IMR-90 (cell line): ENCODE measurements at regions not wholly inside any gene's neighbourhood (a gene's known extent, or its start where the extent isn't known, plus 50 kb on each side); places are given as distances from the start of the nearest gene placed in this dataset.

Source experiments
- ATAC-seq: fragments of 200-7000 bp; cut with Tn5 transposase; 2 replicates; pipeline ENCODE4 v1.9.1; 2020; ENCODE audit warnings: low read depth, mild to moderate bottlenecking, moderate library complexity
- BruUV-seq: library from RNA; stranded (reverse); fragments of 400-500 nt; replicated peaks from 2 replicates; lab custom pipeline; 2021; lab: Mats Ljungman, UMichigan
- CTCF ChIA-PET: fragments of 300-600 bp; formaldehyde crosslinking; extraction: SDS; loops from one replicate; lab custom pipeline; 2021; ENCODE audit warnings: antibody characterized with exemption; lab: Yijun Ruan, JAX
- POLR2A ChIA-PET: fragments of 300-600 bp; sonication (Branson Sonifier 250); formaldehyde crosslinking; loops from one replicate; lab custom pipeline; 2022; ENCODE audit warnings: antibody characterized with exemption; ENCODE audit not compliant: unreplicated experiment; lab: Charles Lee
- DNase-seq: peaks from one replicate; pipeline ENCODE4 v3.0.0; 2013
- H2AFZ ChIP-seq: replicated peaks from 2 replicates; pipeline ENCODE3; 2013; ENCODE audit warnings: low read length, mild to moderate bottlenecking; ENCODE audit not compliant: poor library complexity
- H2AK5ac ChIP-seq: 2 replicates; pipeline ENCODE4 v1.6.1; 2013; ENCODE audit warnings: low read depth, low read length, inconsistent platforms
- H2AK9ac ChIP-seq: replicated peaks from 2 replicates; pipeline ENCODE3; 2013; ENCODE audit warnings: mild to moderate bottlenecking, low read depth, low read length, moderate library complexity; ENCODE audit not compliant: poor library complexity
- H2BK120ac ChIP-seq: 2 replicates; pipeline ENCODE4 v1.6.1; 2013; ENCODE audit warnings: low read depth, low read length, inconsistent platforms
- H2BK15ac ChIP-seq: 3 replicates; pipeline ENCODE4 v1.6.1; 2013; ENCODE audit warnings: low read depth, low read length, inconsistent platforms
- H2BK20ac ChIP-seq: 2 replicates; pipeline ENCODE4 v1.6.1; 2013; ENCODE audit warnings: low read depth, mild to moderate bottlenecking, inconsistent platforms, low read length, moderate library complexity
- H2BK5ac ChIP-seq: 2 replicates; pipeline ENCODE4 v1.6.1; 2013; ENCODE audit warnings: mild to moderate bottlenecking, low read depth, low read length, inconsistent platforms; ENCODE audit not compliant: poor library complexity, severe bottlenecking
- H3K14ac ChIP-seq: replicated peaks from 2 replicates; pipeline ENCODE4 v1.6.1; 2013; ENCODE audit warnings: low read depth, low read length, inconsistent platforms
- H3K18ac ChIP-seq: 2 replicates; pipeline ENCODE4 v1.6.1; 2013; ENCODE audit warnings: low read depth, low read length, control low read depth
- H3K23ac ChIP-seq: 2 replicates; pipeline ENCODE4 v1.6.1; 2013; ENCODE audit warnings: low read depth, low read length, inconsistent platforms
- H3K27ac ChIP-seq: 2 replicates; pipeline ENCODE4 v1.5.1; 2013; ENCODE audit warnings: mild to moderate bottlenecking, control low read depth, low read length; ENCODE audit not compliant: insufficient read depth
- H3K27me3 ChIP-seq: 2 replicates; pipeline ENCODE4 v1.6.1; 2013; ENCODE audit warnings: low read length; ENCODE audit not compliant: control insufficient read depth, insufficient read depth
- H3K36me3 ChIP-seq: 2 replicates; pipeline ENCODE4 v1.6.1; 2013; ENCODE audit warnings: low read length, mixed read lengths; ENCODE audit not compliant: control insufficient read depth, insufficient read depth
- H3K4ac ChIP-seq: 2 replicates; pipeline ENCODE4 v1.6.1; 2013; ENCODE audit warnings: low read depth, low read length, inconsistent platforms
- H3K4me1 ChIP-seq: 2 replicates; pipeline ENCODE4 v1.6.1; 2013; ENCODE audit warnings: low read length, mixed read lengths; ENCODE audit not compliant: control insufficient read depth, insufficient read depth
- H3K4me2 ChIP-seq: 2 replicates; pipeline ENCODE4 v1.6.1; 2013; ENCODE audit warnings: low read depth, mild to moderate bottlenecking, control low read depth, low read length, moderate library complexity
- H3K4me3 ChIP-seq: 2 replicates; pipeline ENCODE4 v1.5.1; 2013; ENCODE audit warnings: low read depth, mild to moderate bottlenecking, control low read depth, low read length, moderate library complexity; ENCODE audit not compliant: insufficient read depth
- H3K56ac ChIP-seq: 2 replicates; pipeline ENCODE4 v1.6.1; 2013; ENCODE audit warnings: low read length, inconsistent platforms; ENCODE audit not compliant: insufficient read depth; ENCODE audit errors: extremely low read depth
- H3K79me1 ChIP-seq, 2 experiments: 2 replicates each; pipeline ENCODE4 v1.6.1; 2013; ENCODE audit warnings: low read length in 2 of 2, inconsistent platforms in 1 of 2, low read depth in 1 of 2
- H3K9ac ChIP-seq: 2 replicates; pipeline ENCODE4 v1.6.1; 2013; ENCODE audit warnings: low read depth, low read length, control low read depth
- H3K9me1 ChIP-seq: 2 replicates; pipeline ENCODE4 v1.6.1; 2013; ENCODE audit warnings: low read length, inconsistent platforms; ENCODE audit not compliant: insufficient read depth
- H3K9me3 ChIP-seq: 2 replicates; pipeline ENCODE4 v1.6.1; 2013; ENCODE audit warnings: low read length; ENCODE audit not compliant: control insufficient read depth, insufficient read depth
- H4K20me1 ChIP-seq: 2 replicates; pipeline ENCODE4 v1.6.1; 2013; ENCODE audit warnings: low read length, inconsistent platforms; ENCODE audit not compliant: insufficient read depth
- H4K5ac ChIP-seq: 2 replicates; pipeline ENCODE4 v1.6.1; 2013; ENCODE audit warnings: mild to moderate bottlenecking, low read depth, low read length, control low read depth
- H4K8ac ChIP-seq, 2 experiments: 2 replicates each; pipeline ENCODE4 v1.6.1; 2013; ENCODE audit warnings: low read depth in 2 of 2, low read length in 2 of 2, control low read depth in 1 of 2, inconsistent platforms in 1 of 2
- H4K91ac ChIP-seq: 2 replicates; pipeline ENCODE4 v1.6.1; 2013; ENCODE audit warnings: low read depth, low read length, inconsistent platforms; ENCODE audit not compliant: insufficient read depth
- BHLHE40 ChIP-seq: fragments of 150-350 bp; IDR thresholded peaks from 2 replicates; pipeline ENCODE4 v1.6.1; 2016; ENCODE audit warnings: mild to moderate bottlenecking, low read depth, low read length
- CEBPB ChIP-seq: IDR thresholded peaks from 2 replicates; pipeline ENCODE4 v1.6.1; 2012; ENCODE audit warnings: low read depth, low read length, improper control_type of control experiment
- CHD1 ChIP-seq: IDR thresholded peaks from 2 replicates; pipeline ENCODE4 v1.6.1; 2012; ENCODE audit warnings: low read depth, low read length, improper control_type of control experiment
- FOS ChIP-seq: fragments of 150-350 bp; IDR thresholded peaks from 2 replicates; pipeline ENCODE4 v1.6.1; 2016; ENCODE audit warnings: low read depth, low read length
- MAFK ChIP-seq: IDR thresholded peaks from 2 replicates; pipeline ENCODE4 v1.6.1; 2012; ENCODE audit warnings: low read depth, low read length, improper control_type of control experiment
- MAZ ChIP-seq: IDR thresholded peaks from 2 replicates; pipeline ENCODE4 v1.6.1; 2012; ENCODE audit warnings: low read depth, mild to moderate bottlenecking, low read length, improper control_type of control experiment, moderate library complexity, borderline replicate concordance
- MXI1 ChIP-seq: IDR thresholded peaks from 2 replicates; pipeline ENCODE4 v1.6.1; 2012; ENCODE audit warnings: low read depth, mild to moderate bottlenecking, low read length, moderate library complexity, borderline replicate concordance
- NFE2L2 ChIP-seq: fragments of 150-350 bp; IDR thresholded peaks from 2 replicates; pipeline ENCODE4 v1.6.1; 2016; ENCODE audit warnings: low read depth, mild to moderate bottlenecking, low read length
- POLR2A ChIP-seq: IDR thresholded peaks from 2 replicates; pipeline ENCODE4 v1.6.1; 2012; ENCODE audit warnings: mild to moderate bottlenecking, low read depth, low read length
- RAD21 ChIP-seq: IDR thresholded peaks from 2 replicates; pipeline ENCODE4 v1.6.1; 2012; ENCODE audit warnings: low read length, improper control_type of control experiment
- RCOR1 ChIP-seq: IDR thresholded peaks from 2 replicates; pipeline ENCODE4 v1.6.1; 2012; ENCODE audit warnings: mild to moderate bottlenecking, low read length, improper control_type of control experiment; ENCODE audit not compliant: insufficient replicate concordance
- RFX5 ChIP-seq: IDR thresholded peaks from 2 replicates; pipeline ENCODE4 v1.8.0; 2012; ENCODE audit warnings: low read depth, mild to moderate bottlenecking, low read length, moderate library complexity
- SMC3 ChIP-seq: fragments of 150-350 bp; IDR thresholded peaks from 2 replicates; pipeline ENCODE4 v1.6.1; 2016; ENCODE audit warnings: low read depth, mild to moderate bottlenecking, antibody characterized with exemption, low read length, moderate library complexity
- WGBS, 2 experiments: methylation state at CpG; one replicate each; pipeline versions ENCODE4 v1.1.5 to v1.1.7; 2013; ENCODE audit warnings: missing lambda C conversion rate in 2 of 2; ENCODE audit not compliant: insufficient read length in 1 of 2; ENCODE audit errors: extremely low coverage in 2 of 2; 5-methylcytosine and 5-hydroxymethylcytosine counted together
- dilution Hi-C: fragments of 300-500 bp; cut with HindIII; formaldehyde crosslinking; loops from one replicate; pipeline ENCODE4 v1.14.3; 2018; ENCODE audit warnings: low sequenced_read_pairs; ENCODE audit not compliant: unreplicated experiment
- in situ Hi-C: fragments of 300-500 bp; cut with MboI; formaldehyde crosslinking; loops from 3 replicates; pipeline ENCODE4 v1.14.3; 2019; ENCODE audit warnings: low sequenced_read_pairs, inconsistent platforms, mixed read lengths
- intact Hi-C: fragments of 100-400 bp; cut with micrococcal nuclease; formaldehyde crosslinking; loops from 2 replicates; pipeline ENCODE4 v1.10.0; 2022
- TF ChIP-seq, protein P1 (sequence below): fragments of 150-350 bp; IDR thresholded peaks from 2 replicates; pipeline ENCODE4 v1.6.1; 2016; ENCODE audit warnings: low read depth, mild to moderate bottlenecking, low read length, moderate library complexity, borderline replicate concordance
- TF ChIP-seq, protein P2 (sequence below): fragments of 150-350 bp; IDR thresholded peaks from 2 replicates; pipeline ENCODE4 v1.6.1; 2017; ENCODE audit warnings: mild to moderate bottlenecking, antibody characterized with exemption, low read length, low read depth
- TF ChIP-seq, protein P3 (sequence below): conservative IDR thresholded peaks from 2 replicates; pipeline ENCODE4 v1.5.1; 2012; ENCODE audit warnings: mild to moderate bottlenecking, low read depth, low read length, improper control_type of control experiment

DNA sequence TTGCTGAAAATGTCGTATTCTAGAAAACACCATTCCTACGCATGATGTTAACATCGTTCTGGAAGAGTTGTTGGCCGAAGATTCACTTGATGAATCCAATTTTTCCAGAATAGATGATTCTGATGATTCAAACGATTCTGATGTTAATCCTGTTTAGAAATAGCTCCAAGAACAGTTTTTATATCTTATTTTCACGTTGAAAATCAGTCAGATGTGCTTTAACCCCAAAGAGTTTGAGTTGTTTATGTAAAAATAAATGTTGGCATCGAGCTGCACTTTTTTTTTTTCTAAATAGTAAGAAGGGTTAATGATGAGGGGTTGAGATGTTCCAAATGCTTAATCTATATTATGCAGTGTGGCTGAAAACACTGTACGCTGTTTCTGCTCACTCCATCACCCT lies 99.9 kb upstream of the LINC00305 start:
- TF ChIP-seq RFX5 (no peak), MXI1 (no peak), FOS (no peak), CHD1 (no peak), MAFK (no peak), RAD21 (no peak), SMC3 (no peak), RCOR1 (no peak), CEBPB (no peak), POLR2A (no peak), BHLHE40 (no peak), MAZ (no peak), NFE2L2 (no peak)
- TF ChIP-seq, protein P1, sequence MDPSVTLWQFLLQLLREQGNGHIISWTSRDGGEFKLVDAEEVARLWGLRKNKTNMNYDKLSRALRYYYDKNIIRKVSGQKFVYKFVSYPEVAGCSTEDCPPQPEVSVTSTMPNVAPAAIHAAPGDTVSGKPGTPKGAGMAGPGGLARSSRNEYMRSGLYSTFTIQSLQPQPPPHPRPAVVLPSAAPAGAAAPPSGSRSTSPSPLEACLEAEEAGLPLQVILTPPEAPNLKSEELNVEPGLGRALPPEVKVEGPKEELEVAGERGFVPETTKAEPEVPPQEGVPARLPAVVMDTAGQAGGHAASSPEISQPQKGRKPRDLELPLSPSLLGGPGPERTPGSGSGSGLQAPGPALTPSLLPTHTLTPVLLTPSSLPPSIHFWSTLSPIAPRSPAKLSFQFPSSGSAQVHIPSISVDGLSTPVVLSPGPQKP: no peak
- TF ChIP-seq, protein P2, sequence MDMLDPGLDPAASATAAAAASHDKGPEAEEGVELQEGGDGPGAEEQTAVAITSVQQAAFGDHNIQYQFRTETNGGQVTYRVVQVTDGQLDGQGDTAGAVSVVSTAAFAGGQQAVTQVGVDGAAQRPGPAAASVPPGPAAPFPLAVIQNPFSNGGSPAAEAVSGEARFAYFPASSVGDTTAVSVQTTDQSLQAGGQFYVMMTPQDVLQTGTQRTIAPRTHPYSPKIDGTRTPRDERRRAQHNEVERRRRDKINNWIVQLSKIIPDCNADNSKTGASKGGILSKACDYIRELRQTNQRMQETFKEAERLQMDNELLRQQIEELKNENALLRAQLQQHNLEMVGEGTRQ: no peak
- TF ChIP-seq, protein P3, sequence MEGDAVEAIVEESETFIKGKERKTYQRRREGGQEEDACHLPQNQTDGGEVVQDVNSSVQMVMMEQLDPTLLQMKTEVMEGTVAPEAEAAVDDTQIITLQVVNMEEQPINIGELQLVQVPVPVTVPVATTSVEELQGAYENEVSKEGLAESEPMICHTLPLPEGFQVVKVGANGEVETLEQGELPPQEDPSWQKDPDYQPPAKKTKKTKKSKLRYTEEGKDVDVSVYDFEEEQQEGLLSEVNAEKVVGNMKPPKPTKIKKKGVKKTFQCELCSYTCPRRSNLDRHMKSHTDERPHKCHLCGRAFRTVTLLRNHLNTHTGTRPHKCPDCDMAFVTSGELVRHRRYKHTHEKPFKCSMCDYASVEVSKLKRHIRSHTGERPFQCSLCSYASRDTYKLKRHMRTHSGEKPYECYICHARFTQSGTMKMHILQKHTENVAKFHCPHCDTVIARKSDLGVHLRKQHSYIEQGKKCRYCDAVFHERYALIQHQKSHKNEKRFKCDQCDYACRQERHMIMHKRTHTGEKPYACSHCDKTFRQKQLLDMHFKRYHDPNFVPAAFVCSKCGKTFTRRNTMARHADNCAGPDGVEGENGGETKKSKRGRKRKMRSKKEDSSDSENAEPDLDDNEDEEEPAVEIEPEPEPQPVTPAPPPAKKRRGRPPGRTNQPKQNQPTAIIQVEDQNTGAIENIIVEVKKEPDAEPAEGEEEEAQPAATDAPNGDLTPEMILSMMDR: no peak
- H2BK15ac ChIP-seq: no peak overlapping the region
- H2AK9ac ChIP-seq: no peak overlapping the region
- H3K4me3 ChIP-seq: no peak overlapping the region
- H4K8ac ChIP-seq: no peak overlapping the region
- ATAC-seq (no peak), DNase-seq (no peak)
- WGBS, 2 experiments: no CpG with 5 or more reads among the region's 8 CpGs
- dilution Hi-C loops (no loop called here), in situ Hi-C loops (loop anchor here (25.0 kb wide), 1 partner anchor 112 kb away; the partner anchor contains the start of gene LINC00305), intact Hi-C loops (loop anchor here (1.0 kb wide), 1 partner anchor 22 kb away; no protein-coding TSS in a partner anchor)
- H2BK5ac ChIP-seq: no peak overlapping the region
- H3K9ac ChIP-seq: no peak overlapping the region
- no peaks in the 10 kb centered on the region for H3K79me1 ChIP-seq
- H3K4me2 ChIP-seq: no peak overlapping the region
- POLR2A ChIA-PET: no interaction called here
- no peaks in the 10 kb centered on the region for H3K4me1 ChIP-seq
- no peak overlapping the region for H4K5ac ChIP-seq
- H4K20me1 ChIP-seq: no peaks in the 10 kb centered on the region
- H3K9me1 ChIP-seq: no peaks in the 10 kb centered on the region
- H3K56ac ChIP-seq: no peak overlapping the region
- H2AFZ ChIP-seq: no peak overlapping the region
- no peak overlapping the region for H3K4ac ChIP-seq
- H3K36me3 ChIP-seq: no peaks in the 10 kb centered on the region
- BruUV-seq: no TSS peak
- H3K18ac ChIP-seq: no peak overlapping the region
- H2BK120ac ChIP-seq: no peak overlapping the region
- CTCF ChIA-PET: interaction anchor here (0.7 kb wide), 1 partner anchor 160 kb away, joined by 10 read pairs; no protein-coding TSS in a partner anchor
- H3K27me3 ChIP-seq: no peaks in the 10 kb centered on the region
- no peak overlapping the region for H2BK20ac ChIP-seq
- no peak overlapping the region for H2AK5ac ChIP-seq
- no peak overlapping the region for H3K23ac ChIP-seq
- peaks cover 13% of the 10 kb centered on the region for H3K9me3 ChIP-seq
- H4K91ac ChIP-seq: no peak overlapping the region
- no peak overlapping the region for H3K14ac ChIP-seq
- H3K27ac ChIP-seq: no peak overlapping the region
